HepG2 (cell line): ENCODE measurements at regions not wholly inside any gene's neighbourhood (a gene's known extent, or its start where the extent isn't known, plus 50 kb on each side); places are given as distances from the start of the nearest gene placed in this dataset.

Source experiments
- ATAC-seq: fragments of 200-7000 bp; cut with Tn5 transposase; 3 replicates; pipeline ENCODE4 v1.9.1; 2020; ENCODE audit warnings: mild to moderate bottlenecking, moderate library complexity
- BruUV-seq: library from RNA; stranded (reverse); fragments of 400-500 nt; replicated peaks from 2 replicates; lab custom pipeline; 2021; lab: Mats Ljungman, UMichigan
- CTCF ChIA-PET: fragments of 300-600 bp; formaldehyde crosslinking; extraction: SDS; loops from one replicate; lab custom pipeline; 2021; ENCODE audit warnings: low total read pairs, inconsistent platforms, low intra/inter-chr PET ratio; lab: Yijun Ruan, JAX
- POLR2A ChIA-PET: fragments of 350-600 bp; sonication (Branson Sonifier 250); formaldehyde crosslinking; loops from one replicate; lab custom pipeline; 2020; ENCODE audit warnings: antibody characterized with exemption, inconsistent platforms; lab: Yijun Ruan, JAX
- DNase-seq: peaks from one replicate; pipeline ENCODE4 v3.0.0-alpha.2; 2015; ENCODE audit warnings: low spot score
- FAIRE-seq: peaks from 3 replicates; lab custom pipeline; 2011; peaks lifted over from hg19 to GRCh38; lab: Jason Lieb, UNC
- H2AFZ ChIP-seq: one replicate; pipeline ENCODE4 v1.6.1; 2011; ENCODE audit warnings: low read length, inconsistent platforms
- H3K27ac ChIP-seq: fragments of 300-600 bp; 3 replicates; pipeline ENCODE4 v1.8.0; 2011; ENCODE audit warnings: mixed run types, mild to moderate bottlenecking, mixed read lengths, low read length, inconsistent platforms; ENCODE audit not compliant: insufficient read depth; ENCODE audit errors: extremely low read length
- H3K27me3 ChIP-seq, 2 experiments: fragments of 200-600 bp in 1 of 2; 2 replicates in 1 of 2; 3 replicates in 1 of 2; pipeline versions ENCODE4 v1.6.0 to v1.8.0; 2011; ENCODE audit warnings: low read length in 2 of 2, mild to moderate bottlenecking in 2 of 2, moderate library complexity in 2 of 2, inconsistent platforms in 1 of 2; ENCODE audit not compliant: insufficient read depth in 2 of 2, control insufficient read depth in 1 of 2
- H3K36me3 ChIP-seq, 2 experiments: fragments of 200-600 bp in 1 of 2; replicated peaks in 1 of 2; 2 replicates in 1 of 2; 3 replicates in 1 of 2; pipeline versions ENCODE4 v1.5.1 to v1.8.0; 2011; ENCODE audit warnings: low read length in 2 of 2, inconsistent platforms in 1 of 2; ENCODE audit not compliant: insufficient read depth in 2 of 2, control insufficient read depth in 1 of 2
- H3K4me1 ChIP-seq: 2 replicates; pipeline ENCODE4 v1.5.1; 2012; ENCODE audit warnings: low read length, inconsistent platforms; ENCODE audit not compliant: insufficient read depth
- H3K4me2 ChIP-seq: 2 replicates; pipeline ENCODE4 v1.6.0; 2011; ENCODE audit warnings: low read depth, low read length, inconsistent platforms
- H3K4me3 ChIP-seq, 3 experiments: fragments of 200-600 bp in 1 of 3; sonication (generic), shearing (Covaris generic) in 1 of 3; replicated peaks in 1 of 3; 2 replicates each; pipeline ENCODE4 v1.5.1; 2011 to 2016; ENCODE audit warnings: low read length in 3 of 3, inconsistent platforms in 2 of 3, low read depth in 2 of 3, mild to moderate bottlenecking in 2 of 3, control low read depth in 1 of 3, mixed read lengths in 1 of 3; ENCODE audit not compliant: insufficient read depth in 1 of 3
- H3K79me2 ChIP-seq: one replicate; pipeline ENCODE4 v1.6.1; 2011; ENCODE audit warnings: low read length, inconsistent platforms; ENCODE audit not compliant: insufficient read depth
- H3K9ac ChIP-seq: 2 replicates; pipeline ENCODE4 v1.6.0; 2011; ENCODE audit warnings: mild to moderate bottlenecking, low read depth, low read length, inconsistent platforms; ENCODE audit not compliant: insufficient read depth
- H3K9me3 ChIP-seq: 2 replicates; pipeline ENCODE4 v1.5.1; 2012; ENCODE audit warnings: mild to moderate bottlenecking, low read length
- H4K20me1 ChIP-seq: 2 replicates; pipeline ENCODE4 v1.6.0; 2011; ENCODE audit warnings: inconsistent platforms, mild to moderate bottlenecking, low read length, moderate library complexity; ENCODE audit not compliant: insufficient read depth
- HNRNPK ChIP-seq: fragments of 200-400 bp; formaldehyde crosslinking; IDR thresholded peaks from 2 replicates; pipeline ENCODE4 v1.6.1; 2018; ENCODE audit warnings: low read length, low read depth, moderate library complexity, mild to moderate bottlenecking; ENCODE audit not compliant: poor library complexity, severe bottlenecking
- HNRNPLL ChIP-seq: fragments of 200-400 bp; formaldehyde crosslinking; IDR thresholded peaks from 2 replicates; pipeline ENCODE4 v1.6.1; 2017; ENCODE audit warnings: mild to moderate bottlenecking, low read depth, low read length; ENCODE audit not compliant: poor library complexity, severe bottlenecking
- SMAD1 ChIP-seq: sonication (generic); formaldehyde crosslinking; IDR thresholded peaks from 2 replicates; pipeline ENCODE4 v1.4.0; 2020; ENCODE audit warnings: missing genetic modification reagents, low read depth, mild to moderate bottlenecking, borderline replicate concordance
- WGBS: methylation state at CpG from one replicate; pipeline ENCODE4 v1.1.6; 2017; ENCODE audit warnings: low lambda C conversion rate; 5-methylcytosine and 5-hydroxymethylcytosine counted together
- in situ Hi-C: cut with HindIII; loops from 2 replicates; pipeline ENCODE4 v1.10.0; 2017; ENCODE audit warnings: low pct_unique_long_range_greater_than_20kb; ENCODE audit not compliant: extremely low pct_ligation_motif_present
- intact Hi-C: fragments of 100-400 bp; cut with micrococcal nuclease; formaldehyde crosslinking; loops from one replicate; pipeline ENCODE4 v1.10.0; 2022; ENCODE audit not compliant: unreplicated experiment
- TF ChIP-seq, protein P1 (sequence below): IDR thresholded peaks from 2 replicates; pipeline ENCODE4 v1.6.1; 2016; ENCODE audit warnings: low read depth, control low read depth
- TF ChIP-seq, protein P2 (sequence below): sonication (generic); formaldehyde crosslinking; IDR thresholded peaks from 2 replicates; pipeline ENCODE4 v1.4.0; 2020; ENCODE audit warnings: mild to moderate bottlenecking, missing genetic modification reagents

DNA sequence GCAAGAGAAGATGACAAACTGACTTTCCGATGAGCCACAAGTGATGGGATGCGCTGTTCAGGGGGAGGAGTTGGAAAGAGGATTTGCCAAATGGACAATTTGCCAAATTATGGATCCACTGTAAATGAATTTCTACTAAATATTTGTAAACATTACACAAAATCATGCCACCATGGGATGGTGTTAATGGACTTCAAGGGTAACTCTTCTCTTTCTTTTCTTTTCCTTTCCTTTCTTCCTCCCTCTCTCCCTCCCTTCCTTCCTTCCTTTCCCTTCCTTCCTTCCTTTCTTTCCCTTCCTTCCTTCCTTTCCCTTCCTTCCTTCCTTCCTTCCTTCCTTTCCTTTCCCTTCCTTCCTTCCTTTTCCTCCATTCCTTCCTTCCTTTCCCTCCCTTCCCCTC lies 76.0 kb upstream of the PEG3 start:
- ATAC-seq (no peak), FAIRE-seq (no peak), DNase-seq (no peak)
- ChIA-PET CTCF (no interaction called here), POLR2A (interaction anchor here (1.8 to 3.4 kb wide), 2 partner anchors 11 to 59 kb away, joined by 11 to 16 read pairs; no protein-coding TSS in a partner anchor)
- intact Hi-C loops = loop anchor here (10.0 kb wide), 1 partner anchor 58 kb away; no protein-coding TSS in a partner anchor
- in situ Hi-C loops = no loop called here
- no peaks in the 10 kb centered on the region for H3K27me3 ChIP-seq
- H4K20me1 ChIP-seq = no peaks in the 10 kb centered on the region
- no peak overlapping the region for H2AFZ ChIP-seq
- H3K4me1 ChIP-seq = peaks cover 58% of the 10 kb centered on the region
- no peak overlapping the region for H3K4me2 ChIP-seq
- no peak overlapping the region for H3K9ac ChIP-seq
- no peak overlapping the region for H3K27ac ChIP-seq
- no peaks in the 10 kb centered on the region for H3K36me3 ChIP-seq
- 94% methylated on average over 2 of the region's 2 CpGs for WGBS
- H3K9me3 ChIP-seq = no peaks in the 10 kb centered on the region
- no peak for TF ChIP-seq HNRNPLL
- TF ChIP-seq, protein P1, sequence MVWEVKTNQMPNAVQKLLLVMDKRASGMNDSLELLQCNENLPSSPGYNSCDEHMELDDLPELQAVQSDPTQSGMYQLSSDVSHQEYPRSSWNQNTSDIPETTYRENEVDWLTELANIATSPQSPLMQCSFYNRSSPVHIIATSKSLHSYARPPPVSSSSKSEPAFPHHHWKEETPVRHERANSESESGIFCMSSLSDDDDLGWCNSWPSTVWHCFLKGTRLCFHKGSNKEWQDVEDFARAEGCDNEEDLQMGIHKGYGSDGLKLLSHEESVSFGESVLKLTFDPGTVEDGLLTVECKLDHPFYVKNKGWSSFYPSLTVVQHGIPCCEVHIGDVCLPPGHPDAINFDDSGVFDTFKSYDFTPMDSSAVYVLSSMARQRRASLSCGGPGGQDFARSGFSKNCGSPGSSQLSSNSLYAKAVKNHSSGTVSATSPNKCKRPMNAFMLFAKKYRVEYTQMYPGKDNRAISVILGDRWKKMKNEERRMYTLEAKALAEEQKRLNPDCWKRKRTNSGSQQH = no peak
- no peak for TF ChIP-seq SMAD1 (CRISPR knock-in tag)
- peak; percentile 72 for TF ChIP-seq HNRNPK
- TF ChIP-seq, protein P2, sequence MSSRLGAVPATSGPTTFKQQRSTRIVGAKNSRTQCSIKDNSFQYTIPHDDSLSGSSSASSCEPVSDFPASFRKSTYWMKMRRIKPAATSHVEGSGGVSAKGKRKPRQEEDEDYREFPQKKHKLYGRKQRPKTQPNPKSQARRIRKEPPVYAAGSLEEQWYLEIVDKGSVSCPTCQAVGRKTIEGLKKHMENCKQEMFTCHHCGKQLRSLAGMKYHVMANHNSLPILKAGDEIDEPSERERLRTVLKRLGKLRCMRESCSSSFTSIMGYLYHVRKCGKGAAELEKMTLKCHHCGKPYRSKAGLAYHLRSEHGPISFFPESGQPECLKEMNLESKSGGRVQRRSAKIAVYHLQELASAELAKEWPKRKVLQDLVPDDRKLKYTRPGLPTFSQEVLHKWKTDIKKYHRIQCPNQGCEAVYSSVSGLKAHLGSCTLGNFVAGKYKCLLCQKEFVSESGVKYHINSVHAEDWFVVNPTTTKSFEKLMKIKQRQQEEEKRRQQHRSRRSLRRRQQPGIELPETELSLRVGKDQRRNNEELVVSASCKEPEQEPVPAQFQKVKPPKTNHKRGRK (CRISPR knock-in tag) = peak; percentile 93
- peaks cover 5% of the 10 kb centered on the region for H3K79me2 ChIP-seq
- no peak overlapping the region for H3K4me3 ChIP-seq
- BruUV-seq = no TSS peak
